SK-N-SH treated with all-trans-retinoic acid at 6 μM for 48 hours (cell line): ENCODE measurements at regions not wholly inside any gene's neighbourhood (a gene's known extent, or its start where the extent isn't known, plus 50 kb on each side); places are given as distances from the start of the nearest gene placed in this dataset.

Experiments
- ATAC-seq: fragments of 200-7000 bp; cut with Tn5 transposase; 3 replicates; pipeline ENCODE4 v1.9.1; 2020; ENCODE audit warnings: mild to moderate bottlenecking, moderate library complexity
- ARNTL ChIP-seq: fragments of 450-650 bp; formaldehyde crosslinking; IDR thresholded peaks from 2 replicates; pipeline ENCODE4 v1.5.0; 2020; ENCODE audit warnings: low read depth, mild to moderate bottlenecking, moderate library complexity, borderline replicate concordance
- BACH2 ChIP-seq: fragments of 250-450 bp; sonication (Bioruptor Pico); IDR thresholded peaks from 2 replicates; pipeline ENCODE4 v1.9.0; 2021; ENCODE audit warnings: mild to moderate bottlenecking, borderline replicate concordance
- CSDC2 ChIP-seq: fragments of 250-450 bp; sonication (Bioruptor Pico); IDR thresholded peaks from 2 replicates; pipeline ENCODE4 v1.5.0; 2020; ENCODE audit warnings: mild to moderate bottlenecking, moderate library complexity
- ESRRG ChIP-seq: fragments of 250-450 bp; sonication (Bioruptor Pico); IDR thresholded peaks from 2 replicates; pipeline ENCODE4 v1.6.1; 2021; ENCODE audit warnings: mild to moderate bottlenecking
- GLIS3 ChIP-seq: fragments of 250-450 bp; sonication (Bioruptor Pico); IDR thresholded peaks from 2 replicates; pipeline ENCODE4 v1.5.0; 2020; ENCODE audit warnings: mild to moderate bottlenecking, moderate library complexity
- ISL1 ChIP-seq: fragments of 250-450 bp; sonication (Bioruptor Pico); IDR thresholded peaks from 2 replicates; pipeline ENCODE4 v2.1.2; 2022; ENCODE audit warnings: mild to moderate bottlenecking, moderate library complexity
- OSR1 ChIP-seq: fragments of 250-450 bp; sonication (Bioruptor Pico); IDR thresholded peaks from 2 replicates; pipeline ENCODE4 v1.8.0; 2022; ENCODE audit warnings: moderate library complexity, mild to moderate bottlenecking, inconsistent platforms
- PPARA ChIP-seq: fragments of 250-450 bp; sonication (Bioruptor Pico); IDR thresholded peaks from 2 replicates; pipeline ENCODE4 v1.5.0; 2020; ENCODE audit warnings: mild to moderate bottlenecking, borderline replicate concordance
- RARB ChIP-seq: fragments of 250-450 bp; sonication (Bioruptor Pico); IDR thresholded peaks from 2 replicates; pipeline ENCODE4 v1.8.0; 2021; ENCODE audit warnings: mild to moderate bottlenecking, moderate library complexity
- SNAI2 ChIP-seq: fragments of 250-450 bp; sonication (Bioruptor Pico); IDR thresholded peaks from 2 replicates; pipeline ENCODE4 v1.5.0; 2020; ENCODE audit warnings: mild to moderate bottlenecking, moderate library complexity
- TCF4 ChIP-seq: fragments of 250-450 bp; sonication (Bioruptor Pico); IDR thresholded peaks from 2 replicates; pipeline ENCODE4 v1.8.0; 2021; ENCODE audit warnings: mild to moderate bottlenecking, moderate library complexity, borderline replicate concordance
- TOX ChIP-seq: fragments of 250-450 bp; sonication (Bioruptor Pico); IDR thresholded peaks from 2 replicates; pipeline ENCODE4 v1.8.0; 2021; ENCODE audit warnings: mild to moderate bottlenecking, moderate library complexity, borderline replicate concordance
- ZC3H10 ChIP-seq: fragments of 250-450 bp; sonication (Bioruptor Pico); IDR thresholded peaks from 2 replicates; pipeline ENCODE4 v1.5.1; 2021; ENCODE audit warnings: mild to moderate bottlenecking, moderate library complexity
- ZFP3 ChIP-seq: fragments of 250-450 bp; sonication (Bioruptor Pico); IDR thresholded peaks from 2 replicates; pipeline ENCODE4 v1.5.0; 2020; ENCODE audit warnings: mild to moderate bottlenecking, moderate library complexity
- ZFP30 ChIP-seq: fragments of 450-650 bp; formaldehyde crosslinking; IDR thresholded peaks from 2 replicates; pipeline ENCODE4 v1.5.0; 2022; ENCODE audit warnings: mild to moderate bottlenecking, moderate library complexity
- ZNF565 ChIP-seq: fragments of 450-650 bp; formaldehyde crosslinking; conservative IDR thresholded peaks from 2 replicates; pipeline ENCODE4 v1.5.0; 2020; ENCODE audit warnings: low read depth, mild to moderate bottlenecking, moderate library complexity
- ZNF70 ChIP-seq: fragments of 450-650 bp; formaldehyde crosslinking; IDR thresholded peaks from 2 replicates; pipeline ENCODE4 v1.5.0; 2020; ENCODE audit warnings: mild to moderate bottlenecking, moderate library complexity
- ZNF8 ChIP-seq: fragments of 450-650 bp; formaldehyde crosslinking; IDR thresholded peaks from 2 replicates; pipeline ENCODE4 v1.5.0; 2020; ENCODE audit warnings: mild to moderate bottlenecking, moderate library complexity
- TF ChIP-seq, protein P1 (sequence below): fragments of 250-450 bp; sonication (Bioruptor Pico); IDR thresholded peaks from 2 replicates; pipeline ENCODE4 v1.5.1; 2021; ENCODE audit warnings: mild to moderate bottlenecking, moderate library complexity
- TF ChIP-seq, protein P2 (sequence below): fragments of 250-450 bp; sonication (Bioruptor Pico); IDR thresholded peaks from 2 replicates; pipeline ENCODE4 v1.8.0; 2021; ENCODE audit warnings: low read depth, mild to moderate bottlenecking, moderate library complexity, borderline replicate concordance
- TF ChIP-seq, protein P3 (sequence below): fragments of 250-450 bp; sonication (Bioruptor Pico); IDR thresholded peaks from 2 replicates; pipeline ENCODE4 v1.5.0; 2020; ENCODE audit warnings: mild to moderate bottlenecking, moderate library complexity
- TF ChIP-seq, protein P4 (sequence below): fragments of 250-450 bp; sonication (Bioruptor Pico); IDR thresholded peaks from 2 replicates; pipeline ENCODE4 v1.5.1; 2020; ENCODE audit warnings: low read depth, mild to moderate bottlenecking, moderate library complexity
- TF ChIP-seq, protein P5 (sequence below): fragments of 250-450 bp; sonication (Bioruptor Pico); IDR thresholded peaks from 2 replicates; pipeline ENCODE4 v1.8.0; 2020; ENCODE audit warnings: mild to moderate bottlenecking, moderate library complexity, borderline replicate concordance

DNA sequence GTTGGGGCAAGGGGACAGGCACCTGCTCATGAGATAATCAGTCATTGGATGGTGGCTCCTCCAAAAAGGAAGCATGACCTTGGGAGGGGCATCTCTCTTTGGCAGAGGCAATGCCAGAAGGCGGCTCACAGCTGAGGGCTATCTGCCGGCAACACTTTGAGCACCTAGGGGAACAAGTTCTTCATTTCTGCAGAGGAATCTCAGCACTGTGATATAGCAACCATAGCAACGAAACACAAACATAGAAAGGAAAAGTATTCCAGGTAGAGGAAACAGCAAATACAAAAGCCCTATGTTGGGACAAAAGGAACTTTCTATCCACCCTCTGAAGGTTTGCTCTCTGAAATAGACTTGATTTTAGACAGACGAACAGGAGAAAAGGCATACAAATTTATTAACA lies 89.1 kb upstream of the NEDD4L start:
- TF ChIP-seq RARB (CRISPR knock-in tag) (no peak), ARNTL (CRISPR knock-in tag) (no peak), PPARA (no peak), GLIS3 (CRISPR knock-in tag) (no peak), ZNF565 (CRISPR knock-in tag) (no peak), ZNF70 (CRISPR knock-in tag) (no peak), TOX (CRISPR knock-in tag) (no peak), SNAI2 (CRISPR knock-in tag) (no peak), OSR1 (no peak), CSDC2 (CRISPR knock-in tag) (no peak), ZFP3 (CRISPR knock-in tag) (no peak), ESRRG (CRISPR knock-in tag) (no peak), BACH2 (CRISPR knock-in tag) (no peak), ISL1 (no peak), TCF4 (CRISPR knock-in tag) (no peak)
- TF ChIP-seq, protein P1, sequence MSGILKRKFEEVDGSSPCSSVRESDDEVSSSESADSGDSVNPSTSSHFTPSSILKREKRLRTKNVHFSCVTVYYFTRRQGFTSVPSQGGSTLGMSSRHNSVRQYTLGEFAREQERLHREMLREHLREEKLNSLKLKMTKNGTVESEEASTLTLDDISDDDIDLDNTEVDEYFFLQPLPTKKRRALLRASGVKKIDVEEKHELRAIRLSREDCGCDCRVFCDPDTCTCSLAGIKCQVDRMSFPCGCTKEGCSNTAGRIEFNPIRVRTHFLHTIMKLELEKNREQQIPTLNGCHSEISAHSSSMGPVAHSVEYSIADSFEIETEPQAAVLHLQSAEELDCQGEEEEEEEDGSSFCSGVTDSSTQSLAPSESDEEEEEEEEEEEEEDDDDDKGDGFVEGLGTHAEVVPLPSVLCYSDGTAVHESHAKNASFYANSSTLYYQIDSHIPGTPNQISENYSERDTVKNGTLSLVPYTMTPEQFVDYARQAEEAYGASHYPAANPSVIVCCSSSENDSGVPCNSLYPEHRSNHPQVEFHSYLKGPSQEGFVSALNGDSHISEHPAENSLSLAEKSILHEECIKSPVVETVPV (CRISPR knock-in tag): no peak
- TF ChIP-seq, protein P2, sequence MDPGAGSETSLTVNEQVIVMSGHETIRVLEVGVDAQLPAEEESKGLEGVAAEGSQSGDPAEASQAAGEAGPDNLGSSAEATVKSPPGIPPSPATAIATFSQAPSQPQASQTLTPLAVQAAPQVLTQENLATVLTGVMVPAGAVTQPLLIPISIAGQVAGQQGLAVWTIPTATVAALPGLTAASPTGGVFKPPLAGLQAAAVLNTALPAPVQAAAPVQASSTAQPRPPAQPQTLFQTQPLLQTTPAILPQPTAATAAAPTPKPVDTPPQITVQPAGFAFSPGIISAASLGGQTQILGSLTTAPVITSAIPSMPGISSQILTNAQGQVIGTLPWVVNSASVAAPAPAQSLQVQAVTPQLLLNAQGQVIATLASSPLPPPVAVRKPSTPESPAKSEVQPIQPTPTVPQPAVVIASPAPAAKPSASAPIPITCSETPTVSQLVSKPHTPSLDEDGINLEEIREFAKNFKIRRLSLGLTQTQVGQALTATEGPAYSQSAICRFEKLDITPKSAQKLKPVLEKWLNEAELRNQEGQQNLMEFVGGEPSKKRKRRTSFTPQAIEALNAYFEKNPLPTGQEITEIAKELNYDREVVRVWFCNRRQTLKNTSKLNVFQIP: no peak
- TF ChIP-seq, protein P3, sequence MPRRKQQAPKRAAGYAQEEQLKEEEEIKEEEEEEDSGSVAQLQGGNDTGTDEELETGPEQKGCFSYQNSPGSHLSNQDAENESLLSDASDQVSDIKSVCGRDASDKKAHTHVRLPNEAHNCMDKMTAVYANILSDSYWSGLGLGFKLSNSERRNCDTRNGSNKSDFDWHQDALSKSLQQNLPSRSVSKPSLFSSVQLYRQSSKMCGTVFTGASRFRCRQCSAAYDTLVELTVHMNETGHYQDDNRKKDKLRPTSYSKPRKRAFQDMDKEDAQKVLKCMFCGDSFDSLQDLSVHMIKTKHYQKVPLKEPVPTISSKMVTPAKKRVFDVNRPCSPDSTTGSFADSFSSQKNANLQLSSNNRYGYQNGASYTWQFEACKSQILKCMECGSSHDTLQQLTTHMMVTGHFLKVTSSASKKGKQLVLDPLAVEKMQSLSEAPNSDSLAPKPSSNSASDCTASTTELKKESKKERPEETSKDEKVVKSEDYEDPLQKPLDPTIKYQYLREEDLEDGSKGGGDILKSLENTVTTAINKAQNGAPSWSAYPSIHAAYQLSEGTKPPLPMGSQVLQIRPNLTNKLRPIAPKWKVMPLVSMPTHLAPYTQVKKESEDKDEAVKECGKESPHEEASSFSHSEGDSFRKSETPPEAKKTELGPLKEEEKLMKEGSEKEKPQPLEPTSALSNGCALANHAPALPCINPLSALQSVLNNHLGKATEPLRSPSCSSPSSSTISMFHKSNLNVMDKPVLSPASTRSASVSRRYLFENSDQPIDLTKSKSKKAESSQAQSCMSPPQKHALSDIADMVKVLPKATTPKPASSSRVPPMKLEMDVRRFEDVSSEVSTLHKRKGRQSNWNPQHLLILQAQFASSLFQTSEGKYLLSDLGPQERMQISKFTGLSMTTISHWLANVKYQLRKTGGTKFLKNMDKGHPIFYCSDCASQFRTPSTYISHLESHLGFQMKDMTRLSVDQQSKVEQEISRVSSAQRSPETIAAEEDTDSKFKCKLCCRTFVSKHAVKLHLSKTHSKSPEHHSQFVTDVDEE: no peak
- TF ChIP-seq, protein P4, sequence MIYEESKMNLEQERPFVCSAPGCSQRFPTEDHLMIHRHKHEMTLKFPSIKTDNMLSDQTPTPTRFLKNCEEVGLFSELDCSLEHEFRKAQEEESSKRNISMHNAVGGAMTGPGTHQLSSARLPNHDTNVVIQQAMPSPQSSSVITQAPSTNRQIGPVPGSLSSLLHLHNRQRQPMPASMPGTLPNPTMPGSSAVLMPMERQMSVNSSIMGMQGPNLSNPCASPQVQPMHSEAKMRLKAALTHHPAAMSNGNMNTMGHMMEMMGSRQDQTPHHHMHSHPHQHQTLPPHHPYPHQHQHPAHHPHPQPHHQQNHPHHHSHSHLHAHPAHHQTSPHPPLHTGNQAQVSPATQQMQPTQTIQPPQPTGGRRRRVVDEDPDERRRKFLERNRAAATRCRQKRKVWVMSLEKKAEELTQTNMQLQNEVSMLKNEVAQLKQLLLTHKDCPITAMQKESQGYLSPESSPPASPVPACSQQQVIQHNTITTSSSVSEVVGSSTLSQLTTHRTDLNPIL (CRISPR knock-in tag): no peak
- TF ChIP-seq, protein P5, sequence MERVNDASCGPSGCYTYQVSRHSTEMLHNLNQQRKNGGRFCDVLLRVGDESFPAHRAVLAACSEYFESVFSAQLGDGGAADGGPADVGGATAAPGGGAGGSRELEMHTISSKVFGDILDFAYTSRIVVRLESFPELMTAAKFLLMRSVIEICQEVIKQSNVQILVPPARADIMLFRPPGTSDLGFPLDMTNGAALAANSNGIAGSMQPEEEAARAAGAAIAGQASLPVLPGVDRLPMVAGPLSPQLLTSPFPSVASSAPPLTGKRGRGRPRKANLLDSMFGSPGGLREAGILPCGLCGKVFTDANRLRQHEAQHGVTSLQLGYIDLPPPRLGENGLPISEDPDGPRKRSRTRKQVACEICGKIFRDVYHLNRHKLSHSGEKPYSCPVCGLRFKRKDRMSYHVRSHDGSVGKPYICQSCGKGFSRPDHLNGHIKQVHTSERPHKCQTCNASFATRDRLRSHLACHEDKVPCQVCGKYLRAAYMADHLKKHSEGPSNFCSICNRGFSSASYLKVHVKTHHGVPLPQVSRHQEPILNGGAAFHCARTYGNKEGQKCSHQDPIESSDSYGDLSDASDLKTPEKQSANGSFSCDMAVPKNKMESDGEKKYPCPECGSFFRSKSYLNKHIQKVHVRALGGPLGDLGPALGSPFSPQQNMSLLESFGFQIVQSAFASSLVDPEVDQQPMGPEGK (CRISPR knock-in tag): no peak
- ATAC-seq: no peak

DNA sequence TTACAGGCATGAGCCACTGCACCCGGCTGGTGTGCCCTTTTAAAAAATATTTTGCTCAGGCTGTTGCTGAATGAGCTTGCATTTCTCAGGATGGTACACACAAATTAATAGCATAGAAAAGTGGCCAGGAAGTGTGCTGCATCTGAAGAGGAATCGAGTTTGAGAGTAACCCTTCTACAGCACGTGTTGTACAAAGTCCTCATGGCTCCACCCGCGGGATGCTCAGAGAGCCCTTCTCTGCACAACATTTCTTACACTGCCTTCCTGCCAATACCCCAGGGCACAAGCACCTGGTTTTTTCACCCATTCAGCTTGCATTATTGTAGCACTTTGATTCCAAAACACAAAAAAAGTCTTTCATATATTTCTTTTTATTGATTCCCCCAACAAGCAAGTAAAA lies 90.1 kb upstream of the NEDD4L start:
- ATAC-seq: no peak

More for the DNA sequence above, 90.1 kb upstream of the NEDD4L start:
- TF ChIP-seq ZNF8 (CRISPR knock-in tag) (no peak), ISL1 (no peak), BACH2 (CRISPR knock-in tag) (no peak), ESRRG (CRISPR knock-in tag) (no peak), PPARA (no peak), SNAI2 (CRISPR knock-in tag) (no peak), ARNTL (CRISPR knock-in tag) (no peak), ZNF565 (CRISPR knock-in tag) (no peak), ZC3H10 (CRISPR knock-in tag) (no peak), OSR1 (no peak), ZNF70 (CRISPR knock-in tag) (no peak), ZFP30 (CRISPR knock-in tag) (no peak)
- TF ChIP-seq, protein P4 (CRISPR knock-in tag): no peak
- TF ChIP-seq, all 23 proteins: peak for 0
